Endothelial cell of umbilical vein (primary cell): ENCODE measurements at regions not wholly inside any gene's neighbourhood (a gene's known extent, or its start where the extent isn't known, plus 50 kb on each side); places are given as distances from the start of the nearest gene placed in this dataset.

Experiments
- BruUV-seq: library from RNA; stranded (reverse); fragments of 400-500 nt; replicated peaks from 2 replicates; lab custom pipeline; 2021; lab: Mats Ljungman, UMichigan
- CTCF ChIA-PET: fragments of 300-600, 350-600 bp; sonication (Branson Sonifier 250); formaldehyde crosslinking; loops from one replicate; lab custom pipeline; 2021; ENCODE audit warnings: antibody characterized with exemption, inconsistent platforms; lab: Charles Lee
- POLR2A ChIA-PET: fragments of 300-600, 350-600 bp; sonication (Branson Sonifier 250); formaldehyde crosslinking; loops from one replicate; lab custom pipeline; 2021; ENCODE audit warnings: antibody characterized with exemption, inconsistent platforms; lab: Charles Lee
- DNase-seq: peaks from one replicate; pipeline ENCODE4 v3.0.0-alpha.2; 2011; ENCODE audit warnings: low read depth, low spot score
- FAIRE-seq: peaks from 2 replicates; lab custom pipeline; 2011; peaks lifted over from hg19 to GRCh38; lab: Jason Lieb, UNC
- H2AFZ ChIP-seq: 2 replicates; pipeline ENCODE4 v1.6.0; 2012; ENCODE audit warnings: low read depth, low read length, control low read depth, inconsistent platforms
- H3K27ac ChIP-seq: 2 replicates; pipeline ENCODE4 v1.5.1; 2011; ENCODE audit warnings: low read depth, mild to moderate bottlenecking, control low read depth, low read length, moderate library complexity; ENCODE audit not compliant: insufficient read depth
- H3K27me3 ChIP-seq, 2 experiments: 2 replicates each; pipeline versions ENCODE4 v1.6.0 to v1.6.1; 2011; ENCODE audit warnings: low read length in 2 of 2, mixed read lengths in 1 of 2; ENCODE audit not compliant: control insufficient read depth in 2 of 2, insufficient read depth in 2 of 2
- H3K36me3 ChIP-seq, 2 experiments: 2 replicates in 1 of 2; 3 replicates in 1 of 2; pipeline ENCODE4 v1.5.1; 2011; ENCODE audit warnings: low read length in 2 of 2, mild to moderate bottlenecking in 1 of 2, moderate library complexity in 1 of 2; ENCODE audit not compliant: control insufficient read depth in 2 of 2, insufficient read depth in 2 of 2; ENCODE audit errors: extremely low read depth in 1 of 2
- H3K4me1 ChIP-seq: 3 replicates; pipeline ENCODE4 v1.5.1; 2011; ENCODE audit warnings: mild to moderate bottlenecking, low read length; ENCODE audit not compliant: control insufficient read depth, insufficient read depth; ENCODE audit errors: extremely low read depth
- H3K4me2 ChIP-seq: 2 replicates; pipeline ENCODE4 v1.6.1; 2011; ENCODE audit warnings: low read length, control low read depth, mixed read lengths; ENCODE audit not compliant: insufficient read depth
- H3K4me3 ChIP-seq, 3 experiments: fragments of 200-600 bp in 1 of 3; sonication (generic), shearing (Covaris generic) in 1 of 3; replicated peaks in 1 of 3; 2 replicates each; pipeline ENCODE4 v1.5.1; 2011 to 2016; ENCODE audit warnings: control low read depth in 3 of 3, low read length in 3 of 3, mild to moderate bottlenecking in 2 of 3, inconsistent platforms in 1 of 3, low read depth in 1 of 3, moderate library complexity in 1 of 3; ENCODE audit not compliant: insufficient read depth in 1 of 3
- H3K79me2 ChIP-seq: 2 replicates; pipeline ENCODE4 v1.6.0; 2012; ENCODE audit warnings: low read length, inconsistent platforms; ENCODE audit not compliant: control insufficient read depth, insufficient read depth
- H3K9ac ChIP-seq: replicated peaks from 2 replicates; pipeline ENCODE3; 2011; ENCODE audit warnings: low read length, control low read depth; ENCODE audit not compliant: insufficient read depth; ENCODE audit errors: extremely low read depth
- H3K9me1 ChIP-seq: replicated peaks from 3 replicates; pipeline ENCODE4 v1.6.0; 2011; ENCODE audit warnings: mild to moderate bottlenecking, low read length; ENCODE audit not compliant: control insufficient read depth, insufficient read depth; ENCODE audit errors: extremely low read depth
- H3K9me3 ChIP-seq: replicated peaks from 2 replicates; pipeline ENCODE4 v1.5.1; 2012; ENCODE audit warnings: low read length, inconsistent platforms; ENCODE audit not compliant: control insufficient read depth, insufficient read depth
- H4K20me1 ChIP-seq: replicated peaks from 2 replicates; pipeline ENCODE3; 2011; ENCODE audit warnings: mild to moderate bottlenecking, low read length; ENCODE audit not compliant: control insufficient read depth, insufficient read depth; ENCODE audit errors: extremely low read depth
- CTCF ChIP-seq, 2 donors: IDR thresholded peaks; 1 replicate in 1 of 2; 2 replicates in 1 of 2; pipeline ENCODE4 v1.5.1; 2011; ENCODE audit warnings: low read length in 2 of 2, mild to moderate bottlenecking in 2 of 2, moderate library complexity in 2 of 2, control low read depth in 1 of 2, inconsistent platforms in 1 of 2, low read depth in 1 of 2; ENCODE audit not compliant: insufficient read depth in 1 of 2; ENCODE audit errors: extremely low read depth in 1 of 2
- EZH2 ChIP-seq: IDR thresholded peaks from 2 replicates; pipeline ENCODE4 v1.6.1; 2012; ENCODE audit warnings: borderline replicate concordance, low read depth, mild to moderate bottlenecking, moderate library complexity, low read length, inconsistent platforms; ENCODE audit not compliant: severe bottlenecking
- FOS ChIP-seq: IDR thresholded peaks from 2 replicates; pipeline ENCODE4 v1.6.1; 2011; ENCODE audit warnings: mild to moderate bottlenecking, low read length, moderate library complexity, borderline replicate concordance; ENCODE audit not compliant: insufficient read depth
- GATA2 ChIP-seq: IDR thresholded peaks from 2 replicates; pipeline ENCODE4 v1.7.0; 2011; ENCODE audit warnings: low read depth, mild to moderate bottlenecking, moderate library complexity, mixed read lengths, low read length; ENCODE audit not compliant: insufficient read length, insufficient read depth
- JUN ChIP-seq: IDR thresholded peaks from 2 replicates; pipeline ENCODE4 v1.6.1; 2011; ENCODE audit warnings: borderline replicate concordance, low read depth; ENCODE audit not compliant: insufficient read length, insufficient read depth
- MAX ChIP-seq: IDR thresholded peaks from 2 replicates; pipeline ENCODE4 v1.6.1; 2011; ENCODE audit not compliant: insufficient read depth, insufficient read length
- MYC ChIP-seq: IDR thresholded peaks from one replicate; pipeline ENCODE4 v1.6.1; 2011; ENCODE audit warnings: mild to moderate bottlenecking, low read depth, low read length
- POLR2A ChIP-seq: IDR thresholded peaks from 2 replicates; pipeline ENCODE4 v1.6.1; 2012; ENCODE audit warnings: low read depth, mild to moderate bottlenecking, control low read depth, low read length
- POLR2AphosphoS5 ChIP-seq: IDR thresholded peaks from 2 replicates; pipeline ENCODE4 v1.6.1; 2012; ENCODE audit warnings: low read depth, mild to moderate bottlenecking, control low read depth, low read length, moderate library complexity; ENCODE audit not compliant: insufficient read depth
- dilution Hi-C: fragments of 300-500 bp; cut with MboI; formaldehyde crosslinking; loops from one replicate; pipeline ENCODE4 v1.15.0; 2019; ENCODE audit warnings: low sequenced_read_pairs; ENCODE audit not compliant: extremely low pct_ligation_motif_present
- intact Hi-C: fragments of 100-400 bp; cut with micrococcal nuclease; formaldehyde crosslinking; loops from one replicate; pipeline ENCODE4 v1.10.0; 2022

- Histone ChIP-seq H3K27me3 (no peaks in the 10 kb centered on the region), H4K20me1 (no peaks in the 10 kb centered on the region), H3K27ac (no peak overlapping the region), H3K36me3 (no peaks in the 10 kb centered on the region), H3K4me1 (no peaks in the 10 kb centered on the region), H3K9me3 (no peaks in the 10 kb centered on the region), H3K4me2 (no peak overlapping the region), H2AFZ (no peak overlapping the region), H3K4me3 (no peak overlapping the region), H3K79me2 (no peaks in the 10 kb centered on the region), H3K9ac (no peak overlapping the region), H3K9me1 (no peaks in the 10 kb centered on the region)
- no peak for TF ChIP-seq POLR2AphosphoS5
- no peak for TF ChIP-seq JUN
- no peak for TF ChIP-seq GATA2
- TF ChIP-seq MYC = no peak
- no peak for TF ChIP-seq CTCF (IDR thresholded peaks at IDR 0.05; ENCODE audit: extremely low read depth in 1 of 2, insufficient read depth in 1 of 2, low read depth in 1 of 2, low read length in 2 of 2)
- no peak for TF ChIP-seq FOS
- no peak for TF ChIP-seq POLR2A
- no peak for TF ChIP-seq EZH2
- no peak for TF ChIP-seq MAX
- CTCF ChIA-PET = no interaction called here
- dilution Hi-C loops (no loop called here), intact Hi-C loops (no loop called here)
- DNase-seq (no peak), FAIRE-seq (no peak)
- no TSS peak for BruUV-seq
- POLR2A ChIA-PET = no interaction called here
These were observed 820.1 kb upstream of the SORCS1 start for GRCh38 chr10:107984581-107984980.
